Coronary artery (tissue), 2 donors: ENCODE measurements at regions not wholly inside any gene's neighbourhood (a gene's known extent, or its start where the extent isn't known, plus 50 kb on each side); places are given as distances from the start of the nearest gene placed in this dataset.

Source experiments
- DNase-seq: peaks from one replicate; pipeline ENCODE4 v3.0.0-alpha.2; 2017; ENCODE audit warnings: low spot score
- H3K27ac ChIP-seq, 2 donors: fragments of 200-600 bp; sonication (generic); one replicate each; pipeline ENCODE4 v1.5.1; 2016 to 2019
- H3K4me3 ChIP-seq: fragments of 200-600 bp; sonication (generic); 2 replicates; pipeline ENCODE4 v1.5.1; 2016; ENCODE audit warnings: mild to moderate bottlenecking, moderate library complexity
- CTCF ChIP-seq: fragments of 200-600 bp; sonication (generic); IDR thresholded peaks from one replicate; pipeline ENCODE4 v1.5.1; 2019; ENCODE audit warnings: antibody characterized with exemption

GRCh38 chr14:89534902-89535685 lies 118.1 kb upstream of the FOXN3 start:
- Histone ChIP-seq H3K4me3 (no peak overlapping the region), H3K27ac (no peak overlapping the region)
- TF ChIP-seq CTCF = no peak
- DNase-seq = no peak

GRCh38 chr14:89533766-89534165 lies 116.7 kb upstream of the FOXN3 start:
- no peak overlapping the region for H3K4me3 ChIP-seq
- TF ChIP-seq CTCF = no peak
- DNase-seq = no peak
- no peak overlapping the region for H3K27ac ChIP-seq

- no peak overlapping the region for H3K27ac ChIP-seq
- DNase-seq = no peak
- no peak for TF ChIP-seq CTCF
- no peak overlapping the region for H3K4me3 ChIP-seq
Observed at GRCh38 chr14:89533136-89533535, 116.1 kb upstream of the FOXN3 start.

- Histone ChIP-seq H3K4me3 (no peak overlapping the region), H3K27ac (no peak overlapping the region)
- TF ChIP-seq CTCF = no peak
- DNase-seq = no peak
Observed at GRCh38 chr14:89531661-89532335, 114.8 kb upstream of the FOXN3 start.

- H3K4me3 ChIP-seq = no peak overlapping the region
- H3K27ac ChIP-seq = no peak overlapping the region
- no peak for TF ChIP-seq CTCF
- no peak for DNase-seq
Observed at GRCh38 chr14:89524990-89525667, 108.1 kb upstream of the FOXN3 start.

GRCh38 chr14:89524412-89524811 lies 107.4 kb upstream of the FOXN3 start:
- Histone ChIP-seq H3K27ac (no peak overlapping the region), H3K4me3 (no peak overlapping the region)
- DNase-seq = no peak
- no peak for TF ChIP-seq CTCF
